Brain microvascular endothelial cell (primary cell): ENCODE measurements at regions not wholly inside any gene's neighbourhood (a gene's known extent, or its start where the extent isn't known, plus 50 kb on each side); places are given as distances from the start of the nearest gene placed in this dataset.
"Not testable (repeated sequence)": the region's sequence is repeated elsewhere in the genome, so short reads cannot be mapped to it uniquely, and the experiment has no call there.

Experiments used
- DNase-seq: peaks from one replicate; pipeline ENCODE4 v3.0.0-alpha.2; 2020
- H3K27ac ChIP-seq: fragments of 250-450 bp; sonication (Bioruptor Pico); 2 replicates; pipeline ENCODE4 v1.5.1; 2020; ENCODE audit warnings: mild to moderate bottlenecking, moderate library complexity
- H3K27me3 ChIP-seq: fragments of 250-450 bp; sonication (Bioruptor Pico); replicated peaks from 2 replicates; pipeline ENCODE4 v1.5.1; 2020; ENCODE audit warnings: mild to moderate bottlenecking
- H3K36me3 ChIP-seq: fragments of 250-450 bp; sonication (Bioruptor Pico); replicated peaks from 2 replicates; pipeline ENCODE4 v1.5.1; 2020; ENCODE audit warnings: mild to moderate bottlenecking
- H3K4me3 ChIP-seq: 2 replicates; pipeline ENCODE4 v1.5.1; 2011; ENCODE audit warnings: low read depth, mild to moderate bottlenecking, control low read depth, low read length, moderate library complexity
- CTCF ChIP-seq: IDR thresholded peaks from 2 replicates; pipeline ENCODE4 v1.5.1; 2011; ENCODE audit warnings: low read depth, mild to moderate bottlenecking, moderate library complexity, low read length, control low read depth, inconsistent platforms; ENCODE audit errors: missing control alignments
- in situ Hi-C: cut with HindIII; loops from 2 replicates; pipeline ENCODE4 v1.10.0; 2017; ENCODE audit warnings: low sequenced_read_pairs, low pct_ligation_motif_present

- no peak for DNase-seq
- H3K4me3 ChIP-seq, result no peak overlapping the region
- no peak for TF ChIP-seq CTCF
- H3K36me3 ChIP-seq, result no peaks in the 10 kb centered on the region
- in situ Hi-C loops, result no loop called here
- no peak overlapping the region for H3K27ac ChIP-seq
- no peaks in the 10 kb centered on the region for H3K27me3 ChIP-seq
Measured at GRCh38 chr13:39926345-39926744, 270.9 kb downstream of the COG6 start.

- TF ChIP-seq CTCF, result no peak
- no peak overlapping the region for H3K27ac ChIP-seq
- DNase-seq, result no peak
- H3K4me3 ChIP-seq, result no peak overlapping the region
- no peaks in the 10 kb centered on the region for H3K36me3 ChIP-seq
- in situ Hi-C loops, result no loop called here
- no peaks in the 10 kb centered on the region for H3K27me3 ChIP-seq
Measured at GRCh38 chr13:39928261-39928660, 272.8 kb downstream of the COG6 start.

- Histone ChIP-seq H3K27ac (no peak overlapping the region), H3K27me3 (no peaks in the 10 kb centered on the region), H3K4me3 (no peak overlapping the region), H3K36me3 (no peaks in the 10 kb centered on the region)
- TF ChIP-seq CTCF, result no peak
- in situ Hi-C loops, result no loop called here
- no peak for DNase-seq
Measured at GRCh38 chr13:39929583-39929982, 274.1 kb downstream of the COG6 start.

GRCh38 chr13:39930060-39930459 is 274.6 kb downstream of the COG6 start:
- DNase-seq, result no peak
- Histone ChIP-seq H3K27me3 (no peaks in the 10 kb centered on the region), H3K4me3 (no peak overlapping the region), H3K27ac (no peak overlapping the region), H3K36me3 (no peaks in the 10 kb centered on the region)
- in situ Hi-C loops, result no loop called here
- TF ChIP-seq CTCF, result no peak

GRCh38 chr13:39930544-39931444 is 275.3 kb downstream of the COG6 start:
- H3K4me3 ChIP-seq, result no peak overlapping the region
- H3K27me3 ChIP-seq, result no peaks in the 10 kb centered on the region
- no peak for DNase-seq
- in situ Hi-C loops, result no loop called here
- H3K36me3 ChIP-seq, result no peaks in the 10 kb centered on the region
- no peak overlapping the region for H3K27ac ChIP-seq
- no peak for TF ChIP-seq CTCF

GRCh38 chr13:39931505-39931904 is 276.0 kb downstream of the COG6 start:
- DNase-seq, result no peak
- H3K27me3 ChIP-seq, result no peaks in the 10 kb centered on the region
- H3K4me3 ChIP-seq, result no peak overlapping the region
- H3K27ac ChIP-seq, result no peak overlapping the region
- in situ Hi-C loops, result no loop called here
- no peaks in the 10 kb centered on the region for H3K36me3 ChIP-seq
- no peak for TF ChIP-seq CTCF

- in situ Hi-C loops, H3K4me3 ChIP-seq, DNase-seq, H3K36me3 ChIP-seq, H3K27ac ChIP-seq, H3K27me3 ChIP-seq: not testable (repeated sequence)
Measured at GRCh38 chr13:39932514-39932913, 277.1 kb downstream of the COG6 start.
